Neural cell (in vitro differentiated cells): ENCODE measurements at regions not wholly inside any gene's neighbourhood (a gene's known extent, or its start where the extent isn't known, plus 50 kb on each side); places are given as distances from the start of the nearest gene placed in this dataset.

Source experiments
- H2AFZ ChIP-seq: fragments of 200-600, 300-800 bp; sonication (generic), shearing (Covaris generic); 2 replicates; pipeline ENCODE4 v1.6.0; 2014; ENCODE audit warnings: low read depth, mild to moderate bottlenecking, antibody characterized with exemption, low read length, moderate library complexity
- H3F3A ChIP-seq: fragments of 200-600 bp; shearing (Covaris generic); 2 replicates; pipeline ENCODE4 v1.6.1; 2016; ENCODE audit warnings: mild to moderate bottlenecking, moderate library complexity, mixed read lengths, antibody characterized with exemption, low read length; ENCODE audit not compliant: insufficient read depth, poor library complexity, severe bottlenecking
- H3K27ac ChIP-seq: fragments of 200-600, 300-800 bp; sonication (generic), shearing (Covaris generic); 2 replicates; pipeline ENCODE4 v1.5.1; 2014; ENCODE audit warnings: mild to moderate bottlenecking, low read length, moderate library complexity
- H3K27me3 ChIP-seq: fragments of 300-800, 200-600 bp; sonication (generic), shearing (Covaris generic); 2 replicates; pipeline ENCODE4 v1.6.0; 2014; ENCODE audit warnings: mild to moderate bottlenecking, low read depth, low read length, moderate library complexity; ENCODE audit not compliant: insufficient read depth
- H3K36me3 ChIP-seq: fragments of 300-800, 200-600 bp; sonication (generic), shearing (Covaris generic); 2 replicates; pipeline ENCODE4 v1.5.1; 2014; ENCODE audit warnings: mild to moderate bottlenecking, antibody characterized with exemption, low read length, moderate library complexity; ENCODE audit not compliant: insufficient read depth
- H3K4me2 ChIP-seq: fragments of 300-800, 200-600 bp; sonication (generic), shearing (Covaris generic); 2 replicates; pipeline ENCODE4 v1.6.0; 2014; ENCODE audit warnings: mild to moderate bottlenecking, low read length
- H3K4me3 ChIP-seq: fragments of 300-800, 200-600 bp; sonication (generic), shearing (Covaris generic); 2 replicates; pipeline ENCODE4 v1.5.1; 2014; ENCODE audit warnings: mild to moderate bottlenecking, low read length, moderate library complexity
- H3K79me2 ChIP-seq: fragments of 200-600 bp; shearing (Covaris generic); replicated peaks from 2 replicates; pipeline ENCODE4 v1.6.0; 2014; ENCODE audit warnings: mild to moderate bottlenecking, low read length, moderate library complexity; ENCODE audit not compliant: insufficient read depth
- H3K9ac ChIP-seq: fragments of 300-800, 200-600 bp; sonication (generic), shearing (Covaris generic); 2 replicates; pipeline ENCODE4 v1.6.1; 2016; ENCODE audit warnings: mild to moderate bottlenecking, low read length, mixed read lengths
- H3K9me2 ChIP-seq: fragments of 200-600 bp; shearing (Covaris generic); 2 replicates; pipeline ENCODE4 v1.6.1; 2016; ENCODE audit warnings: mild to moderate bottlenecking, low read length, mixed read lengths; ENCODE audit not compliant: insufficient read depth
- H3K9me3 ChIP-seq: fragments of 200-600, 300-800 bp; sonication (generic), shearing (Covaris generic); 2 replicates; pipeline ENCODE4 v1.6.1; 2016; ENCODE audit warnings: mild to moderate bottlenecking, mixed run types, low read length, moderate library complexity, mixed read lengths
- H4K20me1 ChIP-seq: fragments of 200-600 bp; shearing (Covaris generic); 2 replicates; pipeline ENCODE4 v1.6.1; 2016; ENCODE audit warnings: mild to moderate bottlenecking, mixed run types; ENCODE audit not compliant: insufficient read depth
- CTCF ChIP-seq: fragments of 450-650 bp; IDR thresholded peaks from 2 replicates; pipeline ENCODE4 v1.5.1; 2014; ENCODE audit warnings: antibody characterized with exemption, mild to moderate bottlenecking, moderate library complexity; ENCODE audit not compliant: poor library complexity, severe bottlenecking
- EP300 ChIP-seq: fragments of 450-650 bp; conservative IDR thresholded peaks from 2 replicates; pipeline ENCODE4 v1.6.1; 2014; ENCODE audit warnings: antibody characterized with exemption, mild to moderate bottlenecking, moderate library complexity; ENCODE audit not compliant: poor library complexity, severe bottlenecking
- EZH2 ChIP-seq: fragments of 200-600, 300-800 bp; shearing (Covaris generic), sonication (generic); IDR thresholded peaks from 2 replicates; pipeline ENCODE4 v1.6.1; 2014; ENCODE audit warnings: antibody characterized with exemption, low read length, borderline replicate concordance, mild to moderate bottlenecking; ENCODE audit not compliant: insufficient read depth, poor library complexity, severe bottlenecking
- MXI1 ChIP-seq: fragments of 450-650 bp; conservative IDR thresholded peaks from 2 replicates; pipeline ENCODE4 v1.6.1; 2014; ENCODE audit warnings: antibody characterized with exemption, mild to moderate bottlenecking; ENCODE audit not compliant: poor library complexity, severe bottlenecking
- POLR2AphosphoS5 ChIP-seq: IDR thresholded peaks from 2 replicates; pipeline ENCODE4 v1.6.1; 2012
- RAD21 ChIP-seq: fragments of 450-650 bp; conservative IDR thresholded peaks from 2 replicates; pipeline ENCODE4 v1.6.1; 2014; ENCODE audit warnings: antibody characterized with exemption, mild to moderate bottlenecking, moderate library complexity
- SMC3 ChIP-seq: fragments of 450-650 bp; conservative IDR thresholded peaks from 2 replicates; pipeline ENCODE4 v1.6.1; 2014; ENCODE audit warnings: antibody characterized with exemption, mild to moderate bottlenecking, moderate library complexity; ENCODE audit not compliant: poor library complexity
- TAF1 ChIP-seq: IDR thresholded peaks from 2 replicates; pipeline ENCODE4 v1.6.1; 2012; ENCODE audit warnings: low read depth
- TF ChIP-seq, protein P1 (sequence below): IDR thresholded peaks from 2 replicates; pipeline ENCODE4 v1.6.1; 2012; ENCODE audit warnings: borderline replicate concordance

DNA sequence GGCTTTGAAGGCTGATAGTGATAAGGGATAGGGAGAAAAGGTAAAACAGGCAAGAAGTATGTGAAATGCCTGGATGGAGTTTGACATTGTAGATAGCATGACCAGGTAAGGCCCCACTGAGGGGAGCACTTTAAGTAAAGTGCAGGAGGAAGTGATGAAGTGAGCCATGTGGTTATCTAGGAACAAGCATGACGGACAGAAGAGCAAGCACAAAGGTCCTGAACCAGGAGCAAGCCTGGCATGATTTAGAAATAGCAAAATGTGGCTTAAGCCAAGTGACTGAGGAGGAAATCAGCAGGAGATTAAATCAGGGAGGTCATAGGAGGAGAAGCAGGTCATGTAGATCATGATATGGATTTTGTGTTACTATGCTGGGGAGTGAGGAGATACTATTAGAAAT lies 129.2 kb downstream of the GLUL start:
- H3F3A ChIP-seq, result no peaks in the 10 kb centered on the region
- no peaks in the 10 kb centered on the region for H3K9me3 ChIP-seq
- H3K79me2 ChIP-seq, result no peaks in the 10 kb centered on the region
- H3K4me3 ChIP-seq, result no peak overlapping the region
- no peak overlapping the region for H3K4me2 ChIP-seq
- no peaks in the 10 kb centered on the region for H3K36me3 ChIP-seq
- H3K9ac ChIP-seq, result no peak overlapping the region
- no peaks in the 10 kb centered on the region for H4K20me1 ChIP-seq
- H2AFZ ChIP-seq, result no peak overlapping the region
- H3K9me2 ChIP-seq, result no peaks in the 10 kb centered on the region
- no peak overlapping the region for H3K27ac ChIP-seq
- no peaks in the 10 kb centered on the region for H3K27me3 ChIP-seq
- TF ChIP-seq MXI1 (no peak), RAD21 (no peak), TAF1 (no peak), POLR2AphosphoS5 (no peak), EZH2 (no peak), EP300 (no peak), SMC3 (no peak), CTCF (no peak)
- TF ChIP-seq, protein P1, sequence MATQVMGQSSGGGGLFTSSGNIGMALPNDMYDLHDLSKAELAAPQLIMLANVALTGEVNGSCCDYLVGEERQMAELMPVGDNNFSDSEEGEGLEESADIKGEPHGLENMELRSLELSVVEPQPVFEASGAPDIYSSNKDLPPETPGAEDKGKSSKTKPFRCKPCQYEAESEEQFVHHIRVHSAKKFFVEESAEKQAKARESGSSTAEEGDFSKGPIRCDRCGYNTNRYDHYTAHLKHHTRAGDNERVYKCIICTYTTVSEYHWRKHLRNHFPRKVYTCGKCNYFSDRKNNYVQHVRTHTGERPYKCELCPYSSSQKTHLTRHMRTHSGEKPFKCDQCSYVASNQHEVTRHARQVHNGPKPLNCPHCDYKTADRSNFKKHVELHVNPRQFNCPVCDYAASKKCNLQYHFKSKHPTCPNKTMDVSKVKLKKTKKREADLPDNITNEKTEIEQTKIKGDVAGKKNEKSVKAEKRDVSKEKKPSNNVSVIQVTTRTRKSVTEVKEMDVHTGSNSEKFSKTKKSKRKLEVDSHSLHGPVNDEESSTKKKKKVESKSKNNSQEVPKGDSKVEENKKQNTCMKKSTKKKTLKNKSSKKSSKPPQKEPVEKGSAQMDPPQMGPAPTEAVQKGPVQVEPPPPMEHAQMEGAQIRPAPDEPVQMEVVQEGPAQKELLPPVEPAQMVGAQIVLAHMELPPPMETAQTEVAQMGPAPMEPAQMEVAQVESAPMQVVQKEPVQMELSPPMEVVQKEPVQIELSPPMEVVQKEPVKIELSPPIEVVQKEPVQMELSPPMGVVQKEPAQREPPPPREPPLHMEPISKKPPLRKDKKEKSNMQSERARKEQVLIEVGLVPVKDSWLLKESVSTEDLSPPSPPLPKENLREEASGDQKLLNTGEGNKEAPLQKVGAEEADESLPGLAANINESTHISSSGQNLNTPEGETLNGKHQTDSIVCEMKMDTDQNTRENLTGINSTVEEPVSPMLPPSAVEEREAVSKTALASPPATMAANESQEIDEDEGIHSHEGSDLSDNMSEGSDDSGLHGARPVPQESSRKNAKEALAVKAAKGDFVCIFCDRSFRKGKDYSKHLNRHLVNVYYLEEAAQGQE, result no peak

GRCh38 chr1:182261655-182262054 lies 129.9 kb downstream of the GLUL start:
- H3K27me3 ChIP-seq, result no peaks in the 10 kb centered on the region
- no peaks in the 10 kb centered on the region for H3K79me2 ChIP-seq
- no peaks in the 10 kb centered on the region for H3K36me3 ChIP-seq
- TF ChIP-seq, protein P1, result no peak
- H3K4me3 ChIP-seq, result no peak overlapping the region
- no peak overlapping the region for H3K9ac ChIP-seq
- no peaks in the 10 kb centered on the region for H3K9me3 ChIP-seq
- no peaks in the 10 kb centered on the region for H3F3A ChIP-seq
- no peak overlapping the region for H3K27ac ChIP-seq
- no peaks in the 10 kb centered on the region for H3K9me2 ChIP-seq
- no peak overlapping the region for H2AFZ ChIP-seq
- no peak overlapping the region for H3K4me2 ChIP-seq
- H4K20me1 ChIP-seq, result no peaks in the 10 kb centered on the region
